Breast epithelium (tissue), 4 donors: ENCODE measurements at regions not wholly inside any gene's neighbourhood (a gene's known extent, or its start where the extent isn't known, plus 50 kb on each side); places are given as distances from the start of the nearest gene placed in this dataset.

ENCODE experiments used
- DNase-seq, 2 donors: peaks; one replicate each; pipeline ENCODE4 v3.0.0-alpha.2; 2019; ENCODE audit warnings: low spot score in 2 of 2
- H3K27ac ChIP-seq, 2 donors: fragments of 200-600 bp; sonication (generic) in 1 of 2; one replicate each; pipeline ENCODE4 v1.5.1; 2016 to 2019; ENCODE audit warnings: mild to moderate bottlenecking in 1 of 2
- H3K27me3 ChIP-seq, 2 donors: fragments of 200-600 bp; sonication (generic) in 1 of 2; one replicate each; pipeline versions ENCODE4 v1.5.1 to v1.6.0; 2017 to 2019; ENCODE audit warnings: control low read depth in 1 of 2, mild to moderate bottlenecking in 1 of 2
- H3K36me3 ChIP-seq: fragments of 200-600 bp; one replicate; pipeline ENCODE4 v1.5.1; 2019
- H3K4me1 ChIP-seq, 2 donors: fragments of 200-600 bp; sonication (generic); one replicate each; pipeline ENCODE4 v1.5.1; 2016 to 2019; ENCODE audit warnings: control low read depth in 1 of 2
- H3K4me3 ChIP-seq, 3 donors: fragments of 200-600 bp; sonication (generic); 1 replicate in 2 of 3; 2 replicates in 1 of 3; pipeline ENCODE4 v1.5.1; 2016 to 2019; ENCODE audit warnings: mild to moderate bottlenecking in 3 of 3, moderate library complexity in 2 of 3
- H3K9me3 ChIP-seq, 2 donors: fragments of 200-600 bp; sonication (generic) in 1 of 2; one replicate each; pipeline ENCODE4 v1.5.1; 2016 to 2019; ENCODE audit warnings: control low read depth in 1 of 2
- POLR2A ChIP-seq: fragments of 450-650 bp; IDR thresholded peaks from one replicate; pipeline ENCODE4 v1.6.1; 2016; ENCODE audit warnings: antibody characterized with exemption, mild to moderate bottlenecking, moderate library complexity
- POLR2AphosphoS5 ChIP-seq, 3 donors: sonication (generic); formaldehyde crosslinking; IDR thresholded peaks; one replicate each; pipeline ENCODE4 v1.6.1; 2017; ENCODE audit warnings: antibody characterized with exemption in 3 of 3
- intact Hi-C: fragments of 100-400 bp; cut with DNase I; formaldehyde crosslinking; loops from one replicate; pipeline ENCODE4 v1.15.1; 2023; ENCODE audit warnings: low total_unique reads
- TF ChIP-seq, protein P1 (sequence below), 3 donors: fragments of 450-650 bp; IDR thresholded peaks; one replicate each; pipeline ENCODE4 v1.5.1; 2016 to 2017; ENCODE audit warnings: antibody characterized with exemption in 3 of 3, mild to moderate bottlenecking in 3 of 3, moderate library complexity in 3 of 3

DNA sequence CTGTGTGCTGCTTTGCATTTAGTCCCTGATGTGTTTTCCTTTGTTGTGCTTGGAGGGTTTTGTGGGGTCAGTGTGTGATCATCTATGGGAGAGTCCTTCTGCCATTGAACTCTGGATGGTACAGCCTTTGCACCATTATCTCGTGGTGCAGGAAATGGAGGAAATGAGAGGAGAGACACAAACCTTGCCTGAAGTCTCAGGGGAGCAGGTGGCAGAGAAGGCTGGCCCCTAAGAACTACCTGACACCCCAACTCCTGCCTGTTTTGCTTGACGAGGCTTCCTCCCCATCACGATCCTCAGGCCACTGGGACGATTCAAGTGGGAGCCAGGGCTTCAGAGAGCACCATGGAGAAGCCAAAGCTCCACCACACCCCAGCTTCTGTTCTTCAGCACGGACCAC lies 1316.4 kb downstream of the TBC1D22A start:
- H3K27ac ChIP-seq, result no peak overlapping the region

DNA sequence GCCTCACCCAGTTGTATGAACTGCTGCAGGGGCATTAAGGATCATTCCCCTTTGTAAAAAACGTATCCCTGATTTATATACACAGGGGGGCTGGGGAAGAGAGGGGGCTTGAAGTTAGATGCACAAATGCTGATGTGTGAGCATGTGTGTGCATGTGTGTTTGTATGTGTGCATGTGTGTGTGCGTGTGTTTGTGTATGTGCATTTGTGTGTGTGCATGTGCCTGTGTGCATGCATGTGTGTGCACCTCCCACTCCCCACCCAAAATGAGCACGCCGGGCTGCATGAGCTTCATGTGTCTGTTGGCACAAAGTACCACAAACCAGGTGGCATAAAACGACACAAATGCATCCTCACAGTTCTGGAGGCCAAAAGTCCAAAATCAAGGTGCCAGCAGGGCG lies 1315.2 kb downstream of the TBC1D22A start:
- no peak for DNase-seq
- H3K27me3 ChIP-seq, result peaks cover 0 to 23% of the 10 kb centered on the region in 2 donors
- intact Hi-C loops, result no loop called here
- no peaks in the 10 kb centered on the region for H3K9me3 ChIP-seq
- H3K27ac ChIP-seq, result no peak overlapping the region
- TF ChIP-seq, protein P1, sequence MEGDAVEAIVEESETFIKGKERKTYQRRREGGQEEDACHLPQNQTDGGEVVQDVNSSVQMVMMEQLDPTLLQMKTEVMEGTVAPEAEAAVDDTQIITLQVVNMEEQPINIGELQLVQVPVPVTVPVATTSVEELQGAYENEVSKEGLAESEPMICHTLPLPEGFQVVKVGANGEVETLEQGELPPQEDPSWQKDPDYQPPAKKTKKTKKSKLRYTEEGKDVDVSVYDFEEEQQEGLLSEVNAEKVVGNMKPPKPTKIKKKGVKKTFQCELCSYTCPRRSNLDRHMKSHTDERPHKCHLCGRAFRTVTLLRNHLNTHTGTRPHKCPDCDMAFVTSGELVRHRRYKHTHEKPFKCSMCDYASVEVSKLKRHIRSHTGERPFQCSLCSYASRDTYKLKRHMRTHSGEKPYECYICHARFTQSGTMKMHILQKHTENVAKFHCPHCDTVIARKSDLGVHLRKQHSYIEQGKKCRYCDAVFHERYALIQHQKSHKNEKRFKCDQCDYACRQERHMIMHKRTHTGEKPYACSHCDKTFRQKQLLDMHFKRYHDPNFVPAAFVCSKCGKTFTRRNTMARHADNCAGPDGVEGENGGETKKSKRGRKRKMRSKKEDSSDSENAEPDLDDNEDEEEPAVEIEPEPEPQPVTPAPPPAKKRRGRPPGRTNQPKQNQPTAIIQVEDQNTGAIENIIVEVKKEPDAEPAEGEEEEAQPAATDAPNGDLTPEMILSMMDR (IDR thresholded peaks at IDR 0.05), result no peak
- no peak for TF ChIP-seq POLR2AphosphoS5 (IDR thresholded peaks at IDR 0.05)
- no peak for TF ChIP-seq POLR2A
- H3K4me3 ChIP-seq, result no peak overlapping the region
- H3K4me1 ChIP-seq, result no peaks in the 10 kb centered on the region
- no peaks in the 10 kb centered on the region for H3K36me3 ChIP-seq

More for the DNA sequence above, 1316.4 kb downstream of the TBC1D22A start:
- Histone ChIP-seq H3K36me3 (no peaks in the 10 kb centered on the region), H3K4me1 (no peaks in the 10 kb centered on the region), H3K27me3 (peaks cover 0 to 32% of the 10 kb centered on the region in 2 donors), H3K9me3 (no peaks in the 10 kb centered on the region), H3K4me3 (no peak overlapping the region)
- no peak for DNase-seq
- intact Hi-C loops, result no loop called here
- TF ChIP-seq, protein P1 (IDR thresholded peaks at IDR 0.05), result no peak
- TF ChIP-seq POLR2A (no peak), POLR2AphosphoS5 (IDR thresholded peaks at IDR 0.05) (no peak)

DNA sequence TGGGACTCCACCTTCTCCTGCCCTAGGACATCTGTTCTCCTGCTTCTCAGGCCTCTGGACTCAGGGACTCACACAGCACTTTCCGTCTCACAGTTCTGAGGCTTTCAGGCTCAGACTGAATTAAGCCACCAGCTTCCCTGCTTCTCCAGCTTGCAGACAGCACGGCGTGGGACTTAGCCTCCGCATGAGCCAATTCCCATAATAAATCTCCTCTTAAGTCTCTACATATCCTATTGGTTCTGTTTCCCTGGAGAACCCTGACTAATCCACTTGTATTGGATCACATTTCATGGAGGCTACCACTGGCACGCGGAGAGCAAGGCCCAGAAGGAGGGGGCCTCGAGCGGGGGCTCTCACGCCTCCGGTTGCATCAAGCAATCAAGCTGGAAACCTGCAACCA lies 1313.6 kb downstream of the TBC1D22A start:
- intact Hi-C loops, result no loop called here
- Histone ChIP-seq H3K27ac (no peak overlapping the region), H3K4me1 (no peaks in the 10 kb centered on the region), H3K9me3 (no peaks in the 10 kb centered on the region), H3K27me3 (peaks cover 0 to 15% of the 10 kb centered on the region in 2 donors), H3K4me3 (no peak overlapping the region), H3K36me3 (no peaks in the 10 kb centered on the region)
- TF ChIP-seq, protein P1 (IDR thresholded peaks at IDR 0.05), result no peak
- no peak for TF ChIP-seq POLR2AphosphoS5 (IDR thresholded peaks at IDR 0.05)
- DNase-seq, result no peak

DNA sequence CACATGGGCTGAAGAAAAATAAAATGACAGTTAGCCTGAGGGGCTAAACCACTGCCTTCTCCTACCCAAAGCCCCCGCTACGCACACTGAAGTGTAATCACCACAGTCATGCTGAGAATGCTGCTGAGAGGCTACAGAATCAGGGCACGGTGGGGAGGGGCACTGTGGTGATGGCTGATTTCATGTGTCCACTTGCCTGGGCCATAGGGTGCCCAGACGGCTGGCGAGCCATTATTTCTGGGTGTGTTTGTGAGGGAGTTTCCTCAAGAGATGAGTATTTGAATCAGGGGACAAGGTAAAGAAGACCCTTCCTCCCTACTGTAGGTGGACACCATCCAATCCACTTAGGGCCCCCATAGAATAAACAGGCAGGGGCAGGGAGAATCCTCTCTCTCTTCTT lies 1313.2 kb downstream of the TBC1D22A start:
- no peaks in the 10 kb centered on the region for H3K4me1 ChIP-seq
- H3K27ac ChIP-seq, result no peak overlapping the region
- TF ChIP-seq POLR2A, result no peak
- no peak for TF ChIP-seq POLR2AphosphoS5 (IDR thresholded peaks at IDR 0.05)
- TF ChIP-seq, protein P1 (IDR thresholded peaks at IDR 0.05), result no peak
- no peak for DNase-seq
- intact Hi-C loops, result no loop called here
- H3K4me3 ChIP-seq, result no peak overlapping the region
- H3K27me3 ChIP-seq, result peaks cover 0 to 15% of the 10 kb centered on the region in 2 donors
- no peaks in the 10 kb centered on the region for H3K36me3 ChIP-seq
- H3K9me3 ChIP-seq, result no peaks in the 10 kb centered on the region

DNA sequence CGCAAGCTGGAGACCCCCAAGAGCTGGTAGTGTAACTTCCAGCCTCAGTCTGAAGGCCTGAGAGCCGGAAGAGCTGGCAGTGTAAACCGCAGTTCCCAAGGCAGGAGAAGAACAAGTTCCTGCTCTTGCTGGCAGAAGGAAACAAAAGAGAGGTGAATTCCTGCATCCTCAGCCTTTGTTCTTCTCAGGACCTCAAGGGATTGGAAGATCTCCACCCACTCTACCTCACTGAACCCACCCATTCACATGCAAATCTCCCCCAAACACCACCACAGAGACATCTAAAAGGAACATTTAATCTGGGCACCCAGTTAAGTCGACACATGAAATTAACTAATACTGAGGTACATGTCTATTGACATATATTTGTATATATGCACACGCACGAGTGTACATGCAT lies 1310.3 kb downstream of the TBC1D22A start:
- Histone ChIP-seq H3K4me1 (no peaks in the 10 kb centered on the region), H3K4me3 (no peak overlapping the region), H3K27ac (no peak overlapping the region), H3K9me3 (peaks cover 0 to 15% of the 10 kb centered on the region in 2 donors), H3K27me3 (peaks cover 0 to 24% of the 10 kb centered on the region in 2 donors), H3K36me3 (no peaks in the 10 kb centered on the region)
- intact Hi-C loops, result no loop called here
- TF ChIP-seq POLR2A (no peak), POLR2AphosphoS5 (IDR thresholded peaks at IDR 0.05) (no peak)
- TF ChIP-seq, protein P1 (IDR thresholded peaks at IDR 0.05), result no peak
- DNase-seq, result no peak
